ENCODE measurements at regions not wholly inside any gene's neighbourhood (a gene's known extent, or its start where the extent isn't known, plus 50 kb on each side); places are given as distances from the start of the nearest gene placed in this dataset.

GRCh38 chr4:52372747-52373146 is 286.4 kb downstream of the USP46 start:
- TF ChIP-seq EZH2 (IDR thresholded peaks at IDR 0.05; ENCODE audit: borderline replicate concordance, low read length) (no peak), CTCF (IDR thresholded peaks at IDR 0.05; ENCODE audit: low read length) (no peak)
- Histone ChIP-seq H3K9me3 (ENCODE audit: low read length) (no peaks in the 10 kb centered on the region), H3K9ac (ENCODE audit: low read length) (no peak overlapping the region), H2AFZ (ENCODE audit: low read length) (no peak overlapping the region), H3K4me2 (ENCODE audit: low read length) (no peak overlapping the region), H3K4me1 (ENCODE audit: insufficient read depth, low read length, severe bottlenecking) (no peaks in the 10 kb centered on the region), H3K9me2 (ENCODE audit: low read depth, low read length) (no peaks in the 10 kb centered on the region), H3F3A (ENCODE audit: insufficient read depth, low read length) (no peaks in the 10 kb centered on the region), H3K27me3 (ENCODE audit: insufficient read depth, low read length) (no peaks in the 10 kb centered on the region), H3K27ac (ENCODE audit: low read depth, low read length, poor library complexity, severe bottlenecking) (no peak overlapping the region), H3K4me3 (ENCODE audit: low read depth, low read length, poor library complexity, severe bottlenecking) (no peak overlapping the region), H3K79me2 (ENCODE audit: insufficient read depth, low read length) (no peaks in the 10 kb centered on the region), H3K36me3 (ENCODE audit: insufficient read depth, low read length) (no peaks in the 10 kb centered on the region), H4K20me1 (ENCODE audit: insufficient read depth, low read length) (no peaks in the 10 kb centered on the region)

- Histone ChIP-seq H4K20me1 (ENCODE audit: insufficient read depth, low read length) (no peaks in the 10 kb centered on the region), H3K9me2 (ENCODE audit: low read depth, low read length) (no peaks in the 10 kb centered on the region), H3K36me3 (ENCODE audit: insufficient read depth, low read length) (no peaks in the 10 kb centered on the region), H3K79me2 (ENCODE audit: insufficient read depth, low read length) (no peaks in the 10 kb centered on the region), H3K4me1 (ENCODE audit: insufficient read depth, low read length, severe bottlenecking) (no peaks in the 10 kb centered on the region), H3F3A (ENCODE audit: insufficient read depth, low read length) (no peaks in the 10 kb centered on the region), H3K27me3 (ENCODE audit: insufficient read depth, low read length) (no peaks in the 10 kb centered on the region), H3K9me3 (ENCODE audit: low read length) (no peaks in the 10 kb centered on the region), H3K9ac (ENCODE audit: low read length) (no peak overlapping the region), H3K4me2 (ENCODE audit: low read length) (no peak overlapping the region), H3K27ac (ENCODE audit: low read depth, low read length, poor library complexity, severe bottlenecking) (no peak overlapping the region), H2AFZ (ENCODE audit: low read length) (no peak overlapping the region), H3K4me3 (ENCODE audit: low read depth, low read length, poor library complexity, severe bottlenecking) (no peak overlapping the region)
- TF ChIP-seq EZH2 (IDR thresholded peaks at IDR 0.05; ENCODE audit: borderline replicate concordance, low read length): no peak
- TF ChIP-seq CTCF (IDR thresholded peaks at IDR 0.05; ENCODE audit: low read length): no peak
These were observed 285.5 kb downstream of the USP46 start for GRCh38 chr4:52373650-52374049.

GRCh38 chr4:52374877-52375276 is 284.2 kb downstream of the USP46 start:
- H4K20me1 ChIP-seq (ENCODE audit: insufficient read depth, low read length): no peaks in the 10 kb centered on the region
- H3K27ac ChIP-seq (ENCODE audit: low read depth, low read length, poor library complexity, severe bottlenecking): no peak overlapping the region
- no peaks in the 10 kb centered on the region for H3K36me3 ChIP-seq (ENCODE audit: insufficient read depth, low read length)
- no peaks in the 10 kb centered on the region for H3K9me2 ChIP-seq (ENCODE audit: low read depth, low read length)
- no peak for TF ChIP-seq EZH2 (IDR thresholded peaks at IDR 0.05; ENCODE audit: borderline replicate concordance, low read length)
- no peak for TF ChIP-seq CTCF (IDR thresholded peaks at IDR 0.05; ENCODE audit: low read length)
- H3K9ac ChIP-seq (ENCODE audit: low read length): no peak overlapping the region
- H3K4me2 ChIP-seq (ENCODE audit: low read length): no peak overlapping the region
- H3K27me3 ChIP-seq (ENCODE audit: insufficient read depth, low read length): no peaks in the 10 kb centered on the region
- no peaks in the 10 kb centered on the region for H3F3A ChIP-seq (ENCODE audit: insufficient read depth, low read length)
- H3K79me2 ChIP-seq (ENCODE audit: insufficient read depth, low read length): no peaks in the 10 kb centered on the region
- H3K4me3 ChIP-seq (ENCODE audit: low read depth, low read length, poor library complexity, severe bottlenecking): no peak overlapping the region
- no peaks in the 10 kb centered on the region for H3K4me1 ChIP-seq (ENCODE audit: insufficient read depth, low read length, severe bottlenecking)
- no peaks in the 10 kb centered on the region for H3K9me3 ChIP-seq (ENCODE audit: low read length)
- H2AFZ ChIP-seq (ENCODE audit: low read length): no peak overlapping the region
